GM12874 (cell line): ENCODE measurements at regions not wholly inside any gene's neighbourhood (a gene's known extent, or its start where the extent isn't known, plus 50 kb on each side); places are given as distances from the start of the nearest gene placed in this dataset.

Source experiments
- CTCF ChIP-seq: IDR thresholded peaks from 2 replicates; pipeline ENCODE4 v1.5.1; 2011; ENCODE audit warnings: low read depth, mild to moderate bottlenecking, control low read depth, low read length, moderate library complexity; ENCODE audit not compliant: insufficient read depth

GRCh38 chr9:1267581-1267980 is 217.4 kb downstream of the DMRT2 start:
- no peak for TF ChIP-seq CTCF

- no peak for TF ChIP-seq CTCF
These were observed 219.6 kb downstream of the DMRT2 start for GRCh38 chr9:1269533-1270315.

- TF ChIP-seq CTCF, result no peak
These were observed 221.2 kb downstream of the DMRT2 start for GRCh38 chr9:1271367-1271766.

- no peak for TF ChIP-seq CTCF
These were observed 221.6 kb downstream of the DMRT2 start for GRCh38 chr9:1271786-1272185.

GRCh38 chr9:1272488-1272887 is 222.3 kb downstream of the DMRT2 start:
- no peak for TF ChIP-seq CTCF

- no peak for TF ChIP-seq CTCF
These were observed 223.7 kb downstream of the DMRT2 start for GRCh38 chr9:1273859-1274258.

GRCh38 chr9:1274334-1274733 is 224.2 kb downstream of the DMRT2 start:
- no peak for TF ChIP-seq CTCF

- TF ChIP-seq CTCF, result no peak
These were observed 226.3 kb downstream of the DMRT2 start for GRCh38 chr9:1276474-1276873.
